ENCODE measurements at regions not wholly inside any gene's neighbourhood (a gene's known extent, or its start where the extent isn't known, plus 50 kb on each side); places are given as distances from the start of the nearest gene placed in this dataset.

GRCh38 chr1:60994369-60994768 is 88.0 kb upstream of the NFIA start:
- no peak overlapping the region for H3K9ac ChIP-seq (ENCODE audit: control insufficient read depth, extremely low read depth, insufficient read depth, low read length)
- no peaks in the 10 kb centered on the region for H3K79me2 ChIP-seq (ENCODE audit: control insufficient read depth, insufficient read depth, low read length)
- no peak overlapping the region for H3K4me3 ChIP-seq (ENCODE audit: control insufficient read depth in 2 of 3, extremely low read depth in 1 of 3, insufficient read depth in 2 of 3, low read depth in 1 of 3, low read length in 3 of 3)
- H3K27ac ChIP-seq (ENCODE audit: control insufficient read depth, insufficient read depth, low read length): no peak overlapping the region
- FAIRE-seq: no peak
- no peaks in the 10 kb centered on the region for H3K9me1 ChIP-seq (ENCODE audit: control insufficient read depth, extremely low read depth, insufficient read depth, low read length)
- no peak for DNase-seq (ENCODE audit: low read depth, low spot score)
- H3K9me3 ChIP-seq (ENCODE audit: control insufficient read depth, low read depth, low read length): no peaks in the 10 kb centered on the region
- no peaks in the 10 kb centered on the region for H4K20me1 ChIP-seq (ENCODE audit: control insufficient read depth, extremely low read depth, insufficient read depth, low read length)
- H3K36me3 ChIP-seq (ENCODE audit: control insufficient read depth in 2 of 2, extremely low read depth in 1 of 2, insufficient read depth in 2 of 2, low read length in 2 of 2): no peaks in the 10 kb centered on the region
- no peak overlapping the region for H3K4me2 ChIP-seq (ENCODE audit: control insufficient read depth, extremely low read depth, insufficient read depth, low read depth, low read length)
- dilution Hi-C loops (cut with MboI; ENCODE audit: extremely low pct_ligation_motif_present, low sequenced_read_pairs): no loop called here
- no peaks in the 10 kb centered on the region for H3K27me3 ChIP-seq (ENCODE audit: control insufficient read depth, extremely low read depth, insufficient read depth, low read length)
- no peak overlapping the region for H2AFZ ChIP-seq (ENCODE audit: control insufficient read depth, low read length)
- no peak for TF ChIP-seq CTCF (optimal IDR thresholded peaks at IDR 0.05 in 1 of 3, IDR thresholded peaks at IDR 0.05 in 1 of 3, conservative IDR thresholded peaks at IDR 0.05 in 1 of 3; ENCODE audit: extremely low read depth in 1 of 3, insufficient read depth in 2 of 3, low read length in 3 of 3)
- TF ChIP-seq EZH2 (IDR thresholded peaks at IDR 0.05; ENCODE audit: low read length): no peak
- H3K4me1 ChIP-seq (ENCODE audit: control insufficient read depth, extremely low read depth, insufficient read depth, low read length): peaks cover 8% of the 10 kb centered on the region

- Histone ChIP-seq H3K9me3 (ENCODE audit: control insufficient read depth, low read depth, low read length) (no peaks in the 10 kb centered on the region), H4K20me1 (ENCODE audit: control insufficient read depth, extremely low read depth, insufficient read depth, low read length) (no peaks in the 10 kb centered on the region), H3K4me3 (ENCODE audit: control insufficient read depth in 2 of 3, extremely low read depth in 1 of 3, insufficient read depth in 2 of 3, low read depth in 1 of 3, low read length in 3 of 3) (no peak overlapping the region), H3K27me3 (ENCODE audit: control insufficient read depth, extremely low read depth, insufficient read depth, low read length) (no peaks in the 10 kb centered on the region), H3K4me2 (ENCODE audit: control insufficient read depth, extremely low read depth, insufficient read depth, low read depth, low read length) (no peak overlapping the region), H3K9me1 (ENCODE audit: control insufficient read depth, extremely low read depth, insufficient read depth, low read length) (no peaks in the 10 kb centered on the region), H2AFZ (ENCODE audit: control insufficient read depth, low read length) (no peak overlapping the region), H3K27ac (ENCODE audit: control insufficient read depth, insufficient read depth, low read length) (no peak overlapping the region), H3K36me3 (ENCODE audit: control insufficient read depth in 2 of 2, extremely low read depth in 1 of 2, insufficient read depth in 2 of 2, low read length in 2 of 2) (no peaks in the 10 kb centered on the region), H3K79me2 (ENCODE audit: control insufficient read depth, insufficient read depth, low read length) (no peaks in the 10 kb centered on the region), H3K4me1 (ENCODE audit: control insufficient read depth, extremely low read depth, insufficient read depth, low read length) (peaks cover 8% of the 10 kb centered on the region), H3K9ac (ENCODE audit: control insufficient read depth, extremely low read depth, insufficient read depth, low read length) (no peak overlapping the region)
- dilution Hi-C loops (cut with MboI; ENCODE audit: extremely low pct_ligation_motif_present, low sequenced_read_pairs): no loop called here
- no peak for FAIRE-seq
- TF ChIP-seq CTCF (optimal IDR thresholded peaks at IDR 0.05 in 1 of 3, IDR thresholded peaks at IDR 0.05 in 1 of 3, conservative IDR thresholded peaks at IDR 0.05 in 1 of 3; ENCODE audit: extremely low read depth in 1 of 3, insufficient read depth in 2 of 3, low read length in 3 of 3) (no peak), EZH2 (IDR thresholded peaks at IDR 0.05; ENCODE audit: low read length) (no peak)
- DNase-seq (ENCODE audit: low read depth, low spot score): no peak
Measured at GRCh38 chr1:60992165-60992564, 90.2 kb upstream of the NFIA start.

Data from keratinocyte (primary cell).